IMR-90 (cell line): ENCODE measurements at regions not wholly inside any gene's neighbourhood (a gene's known extent, or its start where the extent isn't known, plus 50 kb on each side); places are given as distances from the start of the nearest gene placed in this dataset.

Experiments
- ATAC-seq: fragments of 200-7000 bp; cut with Tn5 transposase; 2 replicates; pipeline ENCODE4 v1.9.1; 2020; ENCODE audit warnings: low read depth, mild to moderate bottlenecking, moderate library complexity
- BruUV-seq: library from RNA; stranded (reverse); fragments of 400-500 nt; replicated peaks from 2 replicates; lab custom pipeline; 2021; lab: Mats Ljungman, UMichigan
- CTCF ChIA-PET: fragments of 300-600 bp; formaldehyde crosslinking; extraction: SDS; loops from one replicate; lab custom pipeline; 2021; ENCODE audit warnings: antibody characterized with exemption; lab: Yijun Ruan, JAX
- POLR2A ChIA-PET: fragments of 300-600 bp; sonication (Branson Sonifier 250); formaldehyde crosslinking; loops from one replicate; lab custom pipeline; 2022; ENCODE audit warnings: antibody characterized with exemption; ENCODE audit not compliant: unreplicated experiment; lab: Charles Lee
- DNase-seq: peaks from one replicate; pipeline ENCODE4 v3.0.0; 2013
- H2AFZ ChIP-seq: replicated peaks from 2 replicates; pipeline ENCODE3; 2013; ENCODE audit warnings: low read length, mild to moderate bottlenecking; ENCODE audit not compliant: poor library complexity
- H2AK5ac ChIP-seq: 2 replicates; pipeline ENCODE4 v1.6.1; 2013; ENCODE audit warnings: low read depth, low read length, inconsistent platforms
- H2AK9ac ChIP-seq: replicated peaks from 2 replicates; pipeline ENCODE3; 2013; ENCODE audit warnings: mild to moderate bottlenecking, low read depth, low read length, moderate library complexity; ENCODE audit not compliant: poor library complexity
- H2BK120ac ChIP-seq: 2 replicates; pipeline ENCODE4 v1.6.1; 2013; ENCODE audit warnings: low read depth, low read length, inconsistent platforms
- H2BK15ac ChIP-seq: 3 replicates; pipeline ENCODE4 v1.6.1; 2013; ENCODE audit warnings: low read depth, low read length, inconsistent platforms
- H2BK20ac ChIP-seq: 2 replicates; pipeline ENCODE4 v1.6.1; 2013; ENCODE audit warnings: low read depth, mild to moderate bottlenecking, inconsistent platforms, low read length, moderate library complexity
- H2BK5ac ChIP-seq: 2 replicates; pipeline ENCODE4 v1.6.1; 2013; ENCODE audit warnings: mild to moderate bottlenecking, low read depth, low read length, inconsistent platforms; ENCODE audit not compliant: poor library complexity, severe bottlenecking
- H3K14ac ChIP-seq: replicated peaks from 2 replicates; pipeline ENCODE4 v1.6.1; 2013; ENCODE audit warnings: low read depth, low read length, inconsistent platforms
- H3K18ac ChIP-seq: 2 replicates; pipeline ENCODE4 v1.6.1; 2013; ENCODE audit warnings: low read depth, low read length, control low read depth
- H3K23ac ChIP-seq: 2 replicates; pipeline ENCODE4 v1.6.1; 2013; ENCODE audit warnings: low read depth, low read length, inconsistent platforms
- H3K27ac ChIP-seq: 2 replicates; pipeline ENCODE4 v1.5.1; 2013; ENCODE audit warnings: mild to moderate bottlenecking, control low read depth, low read length; ENCODE audit not compliant: insufficient read depth
- H3K27me3 ChIP-seq: 2 replicates; pipeline ENCODE4 v1.6.1; 2013; ENCODE audit warnings: low read length; ENCODE audit not compliant: control insufficient read depth, insufficient read depth
- H3K36me3 ChIP-seq: 2 replicates; pipeline ENCODE4 v1.6.1; 2013; ENCODE audit warnings: low read length, mixed read lengths; ENCODE audit not compliant: control insufficient read depth, insufficient read depth
- H3K4ac ChIP-seq: 2 replicates; pipeline ENCODE4 v1.6.1; 2013; ENCODE audit warnings: low read depth, low read length, inconsistent platforms
- H3K4me1 ChIP-seq: 2 replicates; pipeline ENCODE4 v1.6.1; 2013; ENCODE audit warnings: low read length, mixed read lengths; ENCODE audit not compliant: control insufficient read depth, insufficient read depth
- H3K4me2 ChIP-seq: 2 replicates; pipeline ENCODE4 v1.6.1; 2013; ENCODE audit warnings: low read depth, mild to moderate bottlenecking, control low read depth, low read length, moderate library complexity
- H3K4me3 ChIP-seq: 2 replicates; pipeline ENCODE4 v1.5.1; 2013; ENCODE audit warnings: low read depth, mild to moderate bottlenecking, control low read depth, low read length, moderate library complexity; ENCODE audit not compliant: insufficient read depth
- H3K56ac ChIP-seq: 2 replicates; pipeline ENCODE4 v1.6.1; 2013; ENCODE audit warnings: low read length, inconsistent platforms; ENCODE audit not compliant: insufficient read depth; ENCODE audit errors: extremely low read depth
- H3K79me1 ChIP-seq, 2 experiments: 2 replicates each; pipeline ENCODE4 v1.6.1; 2013; ENCODE audit warnings: low read length in 2 of 2, inconsistent platforms in 1 of 2, low read depth in 1 of 2
- H3K9ac ChIP-seq: 2 replicates; pipeline ENCODE4 v1.6.1; 2013; ENCODE audit warnings: low read depth, low read length, control low read depth
- H3K9me1 ChIP-seq: 2 replicates; pipeline ENCODE4 v1.6.1; 2013; ENCODE audit warnings: low read length, inconsistent platforms; ENCODE audit not compliant: insufficient read depth
- H3K9me3 ChIP-seq: 2 replicates; pipeline ENCODE4 v1.6.1; 2013; ENCODE audit warnings: low read length; ENCODE audit not compliant: control insufficient read depth, insufficient read depth
- H4K20me1 ChIP-seq: 2 replicates; pipeline ENCODE4 v1.6.1; 2013; ENCODE audit warnings: low read length, inconsistent platforms; ENCODE audit not compliant: insufficient read depth
- H4K5ac ChIP-seq: 2 replicates; pipeline ENCODE4 v1.6.1; 2013; ENCODE audit warnings: mild to moderate bottlenecking, low read depth, low read length, control low read depth
- H4K8ac ChIP-seq, 2 experiments: 2 replicates each; pipeline ENCODE4 v1.6.1; 2013; ENCODE audit warnings: low read depth in 2 of 2, low read length in 2 of 2, control low read depth in 1 of 2, inconsistent platforms in 1 of 2
- H4K91ac ChIP-seq: 2 replicates; pipeline ENCODE4 v1.6.1; 2013; ENCODE audit warnings: low read depth, low read length, inconsistent platforms; ENCODE audit not compliant: insufficient read depth
- CEBPB ChIP-seq: IDR thresholded peaks from 2 replicates; pipeline ENCODE4 v1.6.1; 2012; ENCODE audit warnings: low read depth, low read length, improper control_type of control experiment
- MAZ ChIP-seq: IDR thresholded peaks from 2 replicates; pipeline ENCODE4 v1.6.1; 2012; ENCODE audit warnings: low read depth, mild to moderate bottlenecking, low read length, improper control_type of control experiment, moderate library complexity, borderline replicate concordance
- WGBS, 2 experiments: methylation state at CpG; one replicate each; pipeline versions ENCODE4 v1.1.5 to v1.1.7; 2013; ENCODE audit warnings: missing lambda C conversion rate in 2 of 2; ENCODE audit not compliant: insufficient read length in 1 of 2; ENCODE audit errors: extremely low coverage in 2 of 2; 5-methylcytosine and 5-hydroxymethylcytosine counted together
- dilution Hi-C: fragments of 300-500 bp; cut with HindIII; formaldehyde crosslinking; loops from one replicate; pipeline ENCODE4 v1.14.3; 2018; ENCODE audit warnings: low sequenced_read_pairs; ENCODE audit not compliant: unreplicated experiment
- in situ Hi-C: fragments of 300-500 bp; cut with MboI; formaldehyde crosslinking; loops from 3 replicates; pipeline ENCODE4 v1.14.3; 2019; ENCODE audit warnings: low sequenced_read_pairs, inconsistent platforms, mixed read lengths
- intact Hi-C: fragments of 100-400 bp; cut with micrococcal nuclease; formaldehyde crosslinking; loops from 2 replicates; pipeline ENCODE4 v1.10.0; 2022

GRCh38 chr19:29285187-29285687 lies 72.3 kb upstream of the UQCRFS1 start:
- H3K4me1 ChIP-seq: no peaks in the 10 kb centered on the region
- no peak overlapping the region for H3K4ac ChIP-seq
- no peak overlapping the region for H3K27ac ChIP-seq
- H3K9me1 ChIP-seq: no peaks in the 10 kb centered on the region
- no peak overlapping the region for H4K91ac ChIP-seq
- H3K9me3 ChIP-seq: no peaks in the 10 kb centered on the region; the same call in 1 of the 2 replicates
- no peak overlapping the region for H2BK5ac ChIP-seq
- TF ChIP-seq MAZ: no peak
- TF ChIP-seq CEBPB: 0 out of 2 replicates have a peak, but pooled peaks have one; percentile 5
- no peak overlapping the region for H2AFZ ChIP-seq
- ChIA-PET POLR2A (no interaction called here), CTCF (no interaction called here)
- no peaks in the 10 kb centered on the region for H4K20me1 ChIP-seq
- H2BK15ac ChIP-seq: no peak overlapping the region
- H3K9ac ChIP-seq: no peak overlapping the region
- WGBS, 2 experiments: no CpG with 5 or more reads among the region's 6 CpGs
- no peak overlapping the region for H4K8ac ChIP-seq
- H3K4me3 ChIP-seq: no peak overlapping the region
- no peak overlapping the region for H3K23ac ChIP-seq
- H3K27me3 ChIP-seq: no peaks in the 10 kb centered on the region
- H2BK120ac ChIP-seq: no peak overlapping the region
- intact Hi-C loops: no loop called here
- H3K14ac ChIP-seq: no peak overlapping the region
- H3K56ac ChIP-seq: no peak overlapping the region
- H2AK9ac ChIP-seq: no peak overlapping the region
- no peak for ATAC-seq
- H3K18ac ChIP-seq: no peak overlapping the region
- no peaks in the 10 kb centered on the region for H3K36me3 ChIP-seq
- H3K79me1 ChIP-seq: no peaks in the 10 kb centered on the region
- BruUV-seq: no TSS peak
- H3K4me2 ChIP-seq: no peak overlapping the region
- in situ Hi-C loops: no loop called here
- no peak overlapping the region for H2AK5ac ChIP-seq
- dilution Hi-C loops: no loop called here
- no peak overlapping the region for H4K5ac ChIP-seq
- DNase-seq: no peak
- H2BK20ac ChIP-seq: no peak overlapping the region
